Embryonic facial prominence (tissue), 1 donor: ENCODE measurements at regions not wholly inside any gene's neighbourhood (a gene's known extent, or its start where the extent isn't known, plus 50 kb on each side); places are given as distances from the start of the nearest gene placed in this dataset.
"Not testable (repeated sequence)": the region's sequence is repeated elsewhere in the genome, so short reads cannot be mapped to it uniquely, and the experiment has no call there.

Experiments
- DNase-seq: peaks from one replicate; pipeline ENCODE4 v3.0.0-alpha.2; 2016; ENCODE audit errors: extremely low spot score

GRCh38 chr9:27672718-27673117 lies 99.4 kb upstream of the C9orf72 start:
- DNase-seq: no peak

DNA sequence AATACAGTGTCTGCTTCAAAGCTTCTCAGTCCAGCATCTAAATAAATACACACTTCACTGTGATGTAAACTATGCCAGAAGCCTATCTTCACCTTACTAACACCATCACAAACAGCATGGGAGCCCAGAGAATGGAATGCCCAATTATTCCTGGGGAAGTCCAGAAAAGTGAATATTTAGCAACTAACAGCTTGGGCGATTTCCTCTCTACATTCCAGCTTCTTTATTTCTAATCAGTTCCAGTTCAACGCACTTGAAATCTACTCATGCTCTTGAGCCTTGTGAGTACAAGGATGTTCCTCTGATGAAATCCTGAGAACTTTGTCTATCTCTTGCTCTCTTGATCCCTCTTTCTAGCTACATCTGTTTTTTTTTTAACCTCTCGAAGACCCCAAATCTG lies 100.4 kb upstream of the C9orf72 start:
- no peak for DNase-seq

- no peak for DNase-seq
Observed at GRCh38 chr9:27675354-27675753, 102.1 kb upstream of the C9orf72 start.

DNA sequence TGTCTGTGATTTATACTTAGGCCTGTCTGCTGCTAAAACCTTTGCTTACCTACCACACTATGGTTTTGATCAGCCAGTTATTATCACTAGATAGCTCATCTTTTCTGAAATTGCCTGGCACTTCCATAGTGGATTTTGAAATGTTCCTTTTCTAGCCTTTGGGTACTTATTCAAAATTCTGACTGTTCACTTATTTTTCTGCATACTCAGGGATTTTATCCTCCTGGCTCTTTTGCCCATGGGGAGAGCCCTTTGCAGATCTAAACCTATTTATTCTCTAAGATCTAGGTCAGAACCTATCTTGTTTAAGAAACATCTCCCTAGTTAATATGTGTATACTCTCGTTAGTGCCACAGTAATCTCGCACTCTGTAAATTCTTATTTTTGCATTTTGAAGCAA lies 103.5 kb upstream of the C9orf72 start:
- no peak for DNase-seq

DNA sequence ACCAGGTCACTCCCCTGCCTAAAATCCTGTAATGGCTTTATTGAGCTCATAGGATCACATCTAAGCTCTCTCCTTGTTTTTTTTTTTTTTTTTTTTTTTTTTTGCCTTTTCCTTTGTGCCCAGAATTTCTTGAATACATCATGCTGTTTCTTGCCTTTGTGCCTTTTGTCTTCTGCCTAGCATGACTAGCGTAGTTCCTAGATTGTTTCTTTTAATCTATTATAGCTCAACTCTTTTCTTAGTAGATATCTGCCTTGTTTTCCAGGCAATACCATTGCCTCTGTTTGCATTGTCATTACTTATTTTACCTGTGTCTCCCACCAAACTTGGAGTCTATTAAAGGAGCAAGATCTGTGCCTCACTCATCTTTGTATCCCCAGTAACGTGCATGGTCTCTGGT lies 106.1 kb upstream of the C9orf72 start:
- DNase-seq: no peak

DNA sequence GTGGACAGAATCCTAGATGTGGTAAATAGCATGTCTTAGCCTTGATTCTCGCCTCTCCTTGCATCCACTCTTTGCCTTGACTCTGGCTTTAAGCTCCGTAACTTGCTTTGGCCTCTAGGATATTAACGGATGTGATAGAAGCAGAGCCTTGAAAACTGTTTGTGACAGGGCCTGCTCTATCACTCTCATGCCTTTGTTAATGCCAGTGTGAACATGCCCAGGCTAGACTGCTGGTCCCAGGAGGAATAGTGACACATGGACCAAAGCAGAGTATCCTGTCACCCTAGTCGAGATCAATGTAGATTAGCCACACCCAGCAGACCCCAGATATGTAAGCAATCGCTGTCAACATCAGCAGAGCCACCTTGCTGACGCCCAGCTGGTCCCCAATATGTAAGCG lies 109.9 kb upstream of the C9orf72 start:
- DNase-seq: no peak

GRCh38 chr9:27688954-27689353 lies 115.7 kb upstream of the C9orf72 start:
- no peak for DNase-seq

DNA sequence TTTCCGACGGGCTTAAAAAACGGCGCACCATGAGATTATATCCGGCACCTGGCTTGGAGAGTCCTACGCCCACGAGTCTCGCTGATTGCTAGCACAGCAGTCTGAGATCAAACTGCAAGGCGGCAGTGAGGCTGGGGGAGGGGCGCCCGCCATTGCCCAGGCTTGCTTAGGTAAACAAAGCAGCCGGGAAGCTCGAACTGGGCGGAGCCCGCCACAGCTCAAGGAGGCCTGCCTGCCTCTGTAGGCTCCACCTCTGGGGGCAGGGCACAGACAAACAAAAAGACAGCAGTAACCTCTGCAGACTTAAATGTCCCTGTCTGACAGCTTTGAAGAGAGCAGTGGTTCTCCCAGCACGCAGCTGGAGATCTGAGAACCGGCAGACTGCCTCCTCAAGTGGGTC lies 117.5 kb upstream of the C9orf72 start:
- DNase-seq: not testable (repeated sequence)

GRCh38 chr9:27699621-27700020 lies 126.3 kb upstream of the C9orf72 start:
- no peak for DNase-seq

- no peak for DNase-seq
Observed at GRCh38 chr9:27701016-27701415, 127.7 kb upstream of the C9orf72 start.

DNA sequence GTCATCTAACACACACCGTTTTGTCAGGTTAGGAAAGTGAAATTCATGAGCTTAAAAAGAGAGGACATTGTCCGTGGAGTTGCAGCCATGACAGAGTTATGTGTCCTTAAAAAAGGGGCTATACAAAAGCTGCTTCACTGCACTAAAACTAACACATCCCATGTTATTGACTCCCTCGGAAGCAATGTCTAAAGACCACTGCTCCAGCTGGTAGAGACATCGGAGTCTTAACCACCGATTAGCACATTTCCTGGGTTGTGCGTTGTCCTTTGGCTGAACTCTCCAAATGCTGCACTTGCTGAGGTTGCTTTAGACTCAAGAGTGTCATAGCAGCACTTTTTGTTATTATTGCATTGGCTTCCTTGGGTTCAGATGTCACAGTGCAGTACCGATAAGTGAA lies 128.3 kb upstream of the C9orf72 start:
- no peak for DNase-seq

- DNase-seq: no peak
Observed at GRCh38 chr9:27703216-27703980, 130.1 kb upstream of the C9orf72 start.

GRCh38 chr9:27711241-27711640 lies 138.0 kb upstream of the C9orf72 start:
- no peak for DNase-seq

- DNase-seq: no peak
Observed at GRCh38 chr9:27712806-27713205, 139.5 kb upstream of the C9orf72 start.

DNA sequence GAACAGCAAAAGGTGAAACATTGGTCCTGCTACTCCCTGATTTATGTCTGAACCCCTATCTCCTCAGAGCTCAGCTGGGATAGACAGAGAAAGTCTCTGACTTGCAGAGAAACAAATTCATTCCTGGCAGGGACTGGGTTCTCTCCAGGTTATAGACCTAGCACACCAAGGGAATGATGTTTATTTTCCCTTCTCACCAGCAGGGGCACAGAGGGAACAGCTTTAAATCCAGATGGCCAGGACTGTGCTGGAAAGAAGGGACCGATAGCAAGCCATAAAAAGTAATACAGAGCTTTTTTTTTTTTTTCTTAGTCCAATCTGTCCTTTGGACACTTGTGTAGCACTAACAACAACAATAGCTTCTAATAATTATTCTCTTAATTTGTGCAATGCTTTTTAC lies 141.1 kb upstream of the C9orf72 start:
- DNase-seq: no peak

DNA sequence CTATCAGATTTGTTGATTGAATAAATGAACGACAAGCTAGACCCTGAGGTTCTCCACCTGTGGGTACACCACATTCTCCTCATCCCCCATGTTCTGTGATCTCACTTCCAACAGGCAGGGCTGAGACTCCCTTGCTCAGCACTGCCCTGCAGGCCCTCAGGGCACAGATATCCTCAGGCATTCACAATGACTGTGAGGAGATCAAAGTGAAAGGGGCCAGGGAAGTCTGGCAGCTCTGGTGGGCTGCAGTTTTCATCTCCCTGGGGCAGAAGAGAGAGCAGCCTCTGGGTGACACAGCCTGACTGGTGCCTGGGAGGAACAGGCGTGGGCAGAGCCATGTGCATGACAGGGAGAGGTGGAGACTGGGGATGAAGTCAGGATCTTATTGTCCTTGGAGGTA lies 142.4 kb upstream of the C9orf72 start:
- no peak for DNase-seq

GRCh38 chr9:27717991-27718390 lies 144.7 kb upstream of the C9orf72 start:
- DNase-seq: no peak

- DNase-seq: no peak
Observed at GRCh38 chr9:27719711-27720110, 146.4 kb upstream of the C9orf72 start.

DNA sequence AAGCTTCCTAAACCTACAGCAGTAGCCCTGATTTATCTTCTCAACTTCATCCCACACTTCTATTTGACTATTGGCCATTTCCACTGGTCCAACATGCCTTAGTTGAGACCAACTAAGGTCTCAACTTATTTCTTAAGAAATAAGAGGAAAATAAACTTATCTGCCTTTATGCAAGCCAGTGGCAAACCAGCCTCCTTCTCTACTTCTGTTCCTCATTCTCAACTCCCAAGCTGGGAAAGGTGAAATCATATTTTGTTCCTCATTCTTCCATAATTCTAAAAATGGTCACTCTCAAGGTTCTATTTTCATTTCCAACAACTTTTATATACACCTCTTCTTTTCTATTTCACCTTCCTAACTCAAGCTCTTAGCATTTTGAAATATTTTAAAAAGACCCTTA lies 149.6 kb upstream of the C9orf72 start:
- DNase-seq: no peak

DNA sequence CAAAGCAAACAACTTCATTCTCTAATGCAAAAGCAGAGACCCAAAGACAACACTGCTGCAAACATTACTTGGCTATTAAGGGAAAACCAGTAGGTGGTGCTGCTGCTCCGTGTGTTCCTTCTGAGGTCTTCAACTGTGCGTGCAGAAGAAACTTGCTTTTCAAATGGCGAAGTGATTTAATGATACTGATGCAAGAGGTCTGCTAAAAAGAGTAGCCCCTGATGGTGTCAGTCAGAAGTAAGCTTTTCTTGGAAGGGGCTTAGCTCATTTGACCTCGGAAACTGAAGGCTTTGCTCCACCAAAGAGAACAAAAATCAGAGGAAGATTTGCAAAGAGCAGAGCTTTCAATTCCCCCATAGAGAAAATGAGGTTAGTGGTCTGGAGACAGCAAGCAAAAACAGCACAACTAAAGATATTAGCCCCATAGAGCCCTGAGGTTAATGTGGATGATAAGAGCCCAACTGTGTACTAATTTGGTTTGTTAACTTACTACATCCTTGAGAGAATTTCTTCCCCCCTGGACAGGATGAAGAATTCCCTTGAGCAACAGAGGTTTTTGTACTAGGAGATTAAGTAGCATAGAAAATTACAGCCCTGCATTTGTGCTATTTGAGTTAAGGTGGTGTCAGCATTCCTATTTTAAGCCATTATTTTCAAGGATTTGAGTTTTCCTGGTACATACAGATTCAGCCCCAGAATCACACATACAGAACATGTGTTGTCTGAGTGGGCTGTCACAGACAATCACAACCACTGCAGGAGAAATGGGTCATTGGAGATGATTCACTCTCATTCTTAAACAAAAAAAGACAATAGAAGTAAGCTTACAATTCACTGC lies 153.2 kb upstream of the C9orf72 start:
- peak; percentile 79 for DNase-seq

- no peak for DNase-seq
Observed at GRCh38 chr9:27732494-27732893, 159.2 kb upstream of the C9orf72 start.

DNA sequence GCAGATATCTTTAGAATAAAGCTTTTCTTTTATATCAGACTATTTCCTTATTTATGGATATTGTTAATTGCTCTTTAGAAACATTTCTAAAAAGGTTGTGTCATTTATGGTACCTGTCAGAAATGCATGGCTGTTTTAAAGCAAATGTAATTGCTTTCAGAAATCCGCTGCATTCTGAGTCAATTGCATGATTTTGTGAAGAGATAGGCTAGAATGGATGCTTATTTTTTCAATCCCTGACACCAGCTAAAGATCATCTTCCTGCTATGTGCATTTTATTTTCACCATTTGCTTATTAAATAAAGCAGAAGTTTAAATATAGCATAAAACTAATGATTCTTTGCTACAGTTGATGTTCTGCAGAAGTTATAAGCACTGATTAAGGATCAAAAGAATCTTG lies 170.2 kb upstream of the C9orf72 start:
- DNase-seq: no peak

DNA sequence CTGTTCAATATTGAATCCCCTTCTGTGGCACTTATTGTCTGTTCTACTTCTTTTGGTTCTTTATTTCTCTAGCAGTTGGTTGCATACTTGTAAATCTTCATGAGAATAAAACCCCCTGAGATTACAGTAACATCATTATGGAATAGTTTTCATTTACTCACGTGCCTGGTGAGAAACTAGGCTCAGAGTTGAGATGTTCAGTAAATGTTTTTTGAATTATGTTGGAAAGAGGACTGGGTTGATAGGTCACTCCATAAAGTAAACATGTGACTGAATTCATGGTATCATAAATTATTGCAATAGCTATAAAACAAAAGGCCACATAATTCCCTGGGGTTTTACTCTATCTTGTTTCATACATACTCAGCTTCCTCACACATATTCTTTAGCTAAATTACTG lies 174.2 kb upstream of the C9orf72 start:
- no peak for DNase-seq
